ENCODE measurements at regions not wholly inside any gene's neighbourhood (a gene's known extent, or its start where the extent isn't known, plus 50 kb on each side); places are given as distances from the start of the nearest gene placed in this dataset.

DNA sequence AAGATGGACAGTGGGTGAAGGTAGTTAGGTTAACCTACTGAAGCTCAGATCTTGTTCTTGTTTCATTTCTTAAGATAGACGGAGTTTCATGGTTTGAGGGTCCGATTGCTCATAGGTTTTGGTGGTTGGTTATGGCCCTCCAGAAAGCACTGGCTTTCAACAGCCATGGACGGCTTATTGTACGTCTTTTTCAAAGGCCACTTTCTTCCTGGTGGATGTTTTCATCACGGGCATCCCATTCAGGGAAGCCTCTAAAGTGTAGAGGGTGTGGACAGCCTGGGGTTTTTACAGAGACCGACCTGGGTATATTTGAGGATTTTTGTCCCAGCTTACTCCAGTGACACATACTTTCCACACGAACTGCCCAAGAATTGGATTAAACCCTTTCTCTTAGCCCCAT, 132.7 kb upstream of the ONECUT1 start:
- intact Hi-C loops (cut with DNase I) = no loop called here
- TF ChIP-seq, protein P1, sequence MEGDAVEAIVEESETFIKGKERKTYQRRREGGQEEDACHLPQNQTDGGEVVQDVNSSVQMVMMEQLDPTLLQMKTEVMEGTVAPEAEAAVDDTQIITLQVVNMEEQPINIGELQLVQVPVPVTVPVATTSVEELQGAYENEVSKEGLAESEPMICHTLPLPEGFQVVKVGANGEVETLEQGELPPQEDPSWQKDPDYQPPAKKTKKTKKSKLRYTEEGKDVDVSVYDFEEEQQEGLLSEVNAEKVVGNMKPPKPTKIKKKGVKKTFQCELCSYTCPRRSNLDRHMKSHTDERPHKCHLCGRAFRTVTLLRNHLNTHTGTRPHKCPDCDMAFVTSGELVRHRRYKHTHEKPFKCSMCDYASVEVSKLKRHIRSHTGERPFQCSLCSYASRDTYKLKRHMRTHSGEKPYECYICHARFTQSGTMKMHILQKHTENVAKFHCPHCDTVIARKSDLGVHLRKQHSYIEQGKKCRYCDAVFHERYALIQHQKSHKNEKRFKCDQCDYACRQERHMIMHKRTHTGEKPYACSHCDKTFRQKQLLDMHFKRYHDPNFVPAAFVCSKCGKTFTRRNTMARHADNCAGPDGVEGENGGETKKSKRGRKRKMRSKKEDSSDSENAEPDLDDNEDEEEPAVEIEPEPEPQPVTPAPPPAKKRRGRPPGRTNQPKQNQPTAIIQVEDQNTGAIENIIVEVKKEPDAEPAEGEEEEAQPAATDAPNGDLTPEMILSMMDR (IDR thresholded peaks at IDR 0.05) = no peak
- H3K4me1 ChIP-seq = no peaks in the 10 kb centered on the region

DNA sequence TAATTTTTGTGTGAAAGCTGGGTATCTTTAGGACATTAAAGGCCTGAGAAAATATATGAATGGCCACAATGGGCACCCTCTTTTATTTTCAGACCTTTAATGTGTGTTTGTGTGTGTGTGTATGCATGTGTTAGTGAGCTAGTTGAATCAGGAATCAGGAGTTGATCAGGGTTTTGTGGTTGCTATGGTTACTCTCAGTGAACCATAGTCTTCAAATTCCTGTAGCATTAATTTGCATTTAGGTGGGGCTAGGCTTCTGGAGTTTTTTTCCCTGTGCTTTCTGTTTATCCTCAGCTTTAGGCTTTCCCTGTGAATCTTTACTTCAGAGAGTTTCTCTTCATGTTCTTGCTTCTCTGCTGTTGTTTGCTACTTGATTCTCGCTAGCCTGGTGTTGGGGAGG, 122.0 kb upstream of the ONECUT1 start:
- Histone ChIP-seq H3K27me3 (no peaks in the 10 kb centered on the region), H3K4me3 (no peak overlapping the region), H3K27ac (no peak overlapping the region), H3K9me3 (no peaks in the 10 kb centered on the region), H3K4me1 (no peaks in the 10 kb centered on the region), H3K36me3 (no peaks in the 10 kb centered on the region)
- DNase-seq (ENCODE audit: low spot score in 2 of 2) = no peak
- TF ChIP-seq, protein P1 (IDR thresholded peaks at IDR 0.05) = no peak
- intact Hi-C loops (cut with DNase I) = no loop called here

More for the DNA sequence above, 132.7 kb upstream of the ONECUT1 start:
- DNase-seq (ENCODE audit: low spot score in 2 of 2) = no peak
- Histone ChIP-seq H3K36me3 (no peaks in the 10 kb centered on the region), H3K9me3 (no peaks in the 10 kb centered on the region), H3K4me3 (no peak overlapping the region), H3K27ac (no peak overlapping the region), H3K27me3 (no peaks in the 10 kb centered on the region)

DNA sequence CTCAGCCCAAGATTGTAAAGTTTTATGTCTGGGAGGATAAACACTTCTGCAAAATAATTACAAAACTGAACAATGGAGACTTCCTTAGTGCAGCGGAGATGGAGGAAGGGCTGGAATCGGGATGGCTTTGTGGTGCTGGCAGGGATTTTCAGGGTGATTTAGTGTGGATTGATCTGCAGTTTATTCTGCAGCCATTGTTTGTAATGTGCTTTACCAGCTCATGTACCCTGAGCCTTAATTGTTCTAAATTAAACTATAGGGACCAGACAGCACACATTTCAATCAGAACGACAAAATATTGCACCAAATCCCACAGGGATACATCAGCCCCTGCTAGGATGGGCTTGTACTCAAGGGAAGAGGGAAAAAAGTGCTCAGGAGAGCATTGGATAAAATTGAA, 103.2 kb upstream of the ONECUT1 start:
- no peak overlapping the region for H3K4me3 ChIP-seq
- H3K27ac ChIP-seq = no peak overlapping the region
- no peaks in the 10 kb centered on the region for H3K27me3 ChIP-seq
- H3K36me3 ChIP-seq = no peaks in the 10 kb centered on the region
- no peaks in the 10 kb centered on the region for H3K4me1 ChIP-seq
- intact Hi-C loops (cut with DNase I) = no loop called here
- DNase-seq (ENCODE audit: low spot score in 2 of 2) = no peak
- TF ChIP-seq, protein P1 (IDR thresholded peaks at IDR 0.05) = no peak
- H3K9me3 ChIP-seq = no peaks in the 10 kb centered on the region

DNA sequence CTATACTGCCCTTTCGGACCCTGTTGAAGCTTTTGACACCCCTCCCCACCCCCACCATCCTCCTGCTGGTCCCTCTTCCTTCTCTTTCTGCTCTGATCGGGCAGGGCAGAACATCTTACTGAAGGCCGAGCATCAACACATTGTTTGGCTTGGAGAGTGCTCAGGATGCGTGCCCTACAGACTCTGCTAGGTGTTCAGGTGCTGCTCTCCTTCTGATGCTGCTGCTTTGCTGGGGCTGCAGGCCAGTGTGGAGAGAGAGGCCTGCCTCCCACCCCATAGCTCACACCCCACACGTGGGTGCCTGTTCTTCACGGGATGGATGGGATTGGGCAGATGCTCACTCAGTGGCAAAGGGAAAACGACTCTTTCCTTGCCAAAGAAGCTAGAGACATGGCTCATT, 89.8 kb upstream of the ONECUT1 start:
- intact Hi-C loops (cut with DNase I) = no loop called here
- Histone ChIP-seq H3K36me3 (no peaks in the 10 kb centered on the region), H3K4me3 (no peak overlapping the region), H3K4me1 (no peaks in the 10 kb centered on the region), H3K27ac (no peak overlapping the region), H3K27me3 (no peaks in the 10 kb centered on the region), H3K9me3 (no peaks in the 10 kb centered on the region)
- DNase-seq (ENCODE audit: low spot score in 2 of 2) = no peak
- TF ChIP-seq, protein P1 (IDR thresholded peaks at IDR 0.05) = no peak

DNA sequence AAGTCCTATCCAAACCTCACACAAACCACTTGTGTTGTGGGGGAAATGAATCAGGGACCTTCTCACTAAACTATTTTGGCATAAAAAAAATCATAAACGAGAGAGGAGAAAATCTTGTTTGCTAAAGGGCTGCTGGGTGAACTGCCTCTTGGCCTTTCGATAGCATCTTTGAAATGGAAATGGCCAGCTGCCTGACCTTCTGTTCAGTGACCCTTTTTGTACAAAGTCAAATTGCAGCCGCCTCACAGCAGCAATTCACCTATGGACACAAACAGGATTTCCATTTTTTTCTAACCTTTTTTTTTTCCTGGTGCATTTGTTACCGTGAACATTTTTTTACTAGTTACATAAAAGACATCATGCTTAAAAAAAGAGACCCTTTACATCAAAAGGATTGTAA, 89.0 kb upstream of the ONECUT1 start:
- TF ChIP-seq, protein P1 (IDR thresholded peaks at IDR 0.05) = no peak
- Histone ChIP-seq H3K27me3 (no peaks in the 10 kb centered on the region), H3K27ac (no peak overlapping the region), H3K4me1 (no peaks in the 10 kb centered on the region), H3K36me3 (no peaks in the 10 kb centered on the region), H3K4me3 (no peak overlapping the region), H3K9me3 (no peaks in the 10 kb centered on the region)
- intact Hi-C loops (cut with DNase I) = no loop called here
- no peak for DNase-seq (ENCODE audit: low spot score in 2 of 2)

DNA sequence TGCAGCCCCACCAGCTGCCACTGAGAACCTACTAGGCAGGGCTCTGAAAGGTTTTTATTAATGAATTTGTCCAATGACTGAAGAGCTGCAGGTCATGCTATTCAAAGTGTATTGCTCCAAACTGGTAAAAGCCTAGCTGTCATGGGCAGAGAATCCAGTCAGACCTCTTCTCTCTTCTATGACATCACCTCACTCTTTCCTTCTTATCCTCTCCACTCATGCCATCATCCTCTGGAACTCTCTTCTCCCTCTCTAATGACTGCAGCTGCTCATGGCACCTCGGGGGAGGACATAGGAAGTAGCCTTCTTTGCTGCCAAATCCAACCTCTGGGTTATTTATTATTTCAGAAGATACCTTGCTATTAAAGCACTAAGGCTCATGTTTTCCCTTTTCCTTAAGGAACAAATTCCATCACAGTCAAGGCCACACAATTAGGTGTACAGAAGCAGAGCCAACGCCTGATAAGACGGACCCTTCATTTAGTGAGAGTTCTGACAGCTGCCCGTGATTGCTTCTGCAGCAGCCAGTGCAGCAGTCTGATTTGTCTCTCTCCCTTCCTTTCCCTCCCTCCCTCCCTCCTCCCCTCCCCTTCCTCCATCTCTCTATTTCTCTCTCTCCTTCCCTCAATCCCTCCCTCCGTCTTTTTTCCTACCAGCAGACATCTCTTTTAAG, 87.0 kb upstream of the ONECUT1 start:
- Histone ChIP-seq H3K4me1 (no peaks in the 10 kb centered on the region), H3K9me3 (no peaks in the 10 kb centered on the region), H3K27ac (no peak overlapping the region), H3K4me3 (no peak overlapping the region), H3K36me3 (no peaks in the 10 kb centered on the region), H3K27me3 (no peaks in the 10 kb centered on the region)
- TF ChIP-seq, protein P1 (IDR thresholded peaks at IDR 0.05) = no peak
- intact Hi-C loops (cut with DNase I) = no loop called here
- DNase-seq (ENCODE audit: low spot score in 2 of 2) = no peak
